Non-pigmented ciliary epithelial cell (primary cell): ENCODE measurements at regions not wholly inside any gene's neighbourhood (a gene's known extent, or its start where the extent isn't known, plus 50 kb on each side); places are given as distances from the start of the nearest gene placed in this dataset.

Experiments used
- DNase-seq: peaks from one replicate; pipeline ENCODE4 v3.0.0-alpha.2; 2010; ENCODE audit warnings: low read depth

DNA sequence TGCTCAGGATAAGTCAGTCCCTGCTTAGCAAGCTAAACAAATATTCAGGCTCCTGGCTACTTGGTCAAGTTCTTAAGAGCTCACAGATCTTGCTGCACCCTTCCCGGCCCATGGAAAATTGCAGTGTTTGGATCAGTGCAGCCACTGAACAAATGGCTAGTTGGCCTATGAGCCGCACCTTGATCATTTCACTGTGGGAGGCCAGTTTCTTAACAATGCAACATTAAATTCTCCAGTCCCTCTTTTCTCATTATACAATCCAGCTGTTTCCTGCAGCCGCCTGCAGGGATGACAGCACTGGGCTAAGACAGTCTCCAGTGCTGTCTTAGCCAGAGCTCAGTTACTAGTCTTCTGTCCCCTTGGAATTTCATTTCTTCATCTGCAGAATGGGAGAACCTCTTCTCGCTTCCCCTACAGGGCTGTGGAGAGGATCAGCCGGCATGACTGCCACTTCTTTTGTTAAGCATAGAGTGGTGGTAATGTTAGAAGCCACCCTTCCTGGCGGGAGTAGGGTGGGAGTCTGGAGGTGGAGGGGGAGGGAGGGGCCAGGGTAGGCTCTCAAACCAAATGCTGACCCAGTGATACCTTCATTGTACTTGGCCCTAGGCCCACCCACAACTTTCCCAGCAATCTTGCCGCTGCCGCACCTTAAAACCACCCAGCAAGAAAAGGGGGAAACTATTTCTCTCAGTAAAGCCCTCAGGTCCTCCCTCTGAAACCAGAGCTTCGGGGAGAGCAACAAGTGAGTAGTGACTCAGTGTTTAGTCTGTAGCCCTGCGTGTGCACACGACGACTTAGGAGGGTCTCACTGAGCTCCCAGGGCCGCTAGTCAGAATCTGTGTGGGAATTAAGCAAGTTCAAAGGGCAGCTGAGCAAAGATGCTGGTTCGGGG is 145.7 kb downstream of the NUAK1 start:
- DNase-seq, result no peak

DNA sequence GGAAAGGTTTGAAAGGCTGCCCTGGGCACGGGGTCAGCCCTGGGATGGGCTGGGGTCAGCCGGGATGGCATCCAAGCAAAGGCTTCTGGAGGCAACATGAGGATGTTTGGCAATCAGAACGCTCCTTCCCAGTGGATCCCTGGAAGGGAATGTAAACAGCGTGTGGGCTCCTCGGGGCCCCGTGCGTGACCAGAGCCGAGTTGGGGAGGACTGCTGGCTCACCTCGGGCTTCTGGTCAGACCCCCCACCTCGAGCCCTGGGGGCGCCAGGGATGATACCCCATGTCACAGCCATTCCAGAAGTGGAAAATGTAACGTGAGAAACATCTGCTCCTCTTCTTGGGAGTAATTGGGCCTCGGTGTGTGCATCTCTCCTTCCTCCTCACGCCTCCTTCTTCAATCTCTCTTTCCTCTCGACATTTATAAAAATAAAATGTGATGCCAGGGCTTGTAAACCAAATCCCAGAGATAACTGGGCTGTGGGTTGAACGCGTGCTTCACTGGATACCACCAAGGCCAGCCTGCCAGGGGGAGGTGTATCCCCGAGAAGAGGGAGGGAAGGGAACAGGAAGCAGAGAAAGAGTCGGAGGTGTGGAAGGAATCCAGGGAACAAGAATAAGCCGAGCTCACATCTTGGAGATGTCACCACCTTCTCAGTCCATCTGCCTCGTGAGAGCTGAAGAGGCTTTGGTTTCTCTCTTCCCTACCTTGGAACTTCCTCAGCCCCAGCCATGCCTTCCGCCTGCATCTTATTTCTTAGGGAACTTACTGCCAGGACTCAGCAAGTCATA is 144.8 kb downstream of the NUAK1 start:
- DNase-seq, result no peak

- no peak for DNase-seq
Observed at GRCh38 chr12:105995961-105996431, 142.8 kb downstream of the NUAK1 start.

- DNase-seq, result no peak
Observed at GRCh38 chr12:105998561-105998960, 140.2 kb downstream of the NUAK1 start.

GRCh38 chr12:106000382-106001104 is 138.2 kb downstream of the NUAK1 start:
- no peak for DNase-seq

GRCh38 chr12:106001105-106001836 is 137.5 kb downstream of the NUAK1 start:
- DNase-seq, result no peak

DNA sequence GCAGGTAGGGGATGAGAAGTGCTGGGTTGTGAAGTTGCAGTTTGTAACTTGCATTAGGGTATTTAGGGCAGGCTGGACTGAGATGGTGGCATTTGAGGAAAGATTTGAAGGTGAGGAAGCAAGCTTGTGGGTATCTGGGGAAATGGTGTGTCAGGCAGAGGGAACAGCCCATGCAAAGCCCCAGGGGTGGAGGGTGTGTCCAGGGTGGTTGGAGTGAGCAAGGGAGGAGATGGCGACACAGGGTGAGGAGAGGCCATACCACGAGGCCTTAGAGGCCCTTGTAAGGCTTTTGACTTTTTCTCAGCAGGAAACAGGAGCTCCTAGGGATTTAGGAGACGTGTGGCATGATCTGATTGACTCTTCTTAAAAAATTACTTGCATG is 136.9 kb downstream of the NUAK1 start:
- no peak for DNase-seq

GRCh38 chr12:106003297-106003696 is 135.5 kb downstream of the NUAK1 start:
- DNase-seq, result no peak

DNA sequence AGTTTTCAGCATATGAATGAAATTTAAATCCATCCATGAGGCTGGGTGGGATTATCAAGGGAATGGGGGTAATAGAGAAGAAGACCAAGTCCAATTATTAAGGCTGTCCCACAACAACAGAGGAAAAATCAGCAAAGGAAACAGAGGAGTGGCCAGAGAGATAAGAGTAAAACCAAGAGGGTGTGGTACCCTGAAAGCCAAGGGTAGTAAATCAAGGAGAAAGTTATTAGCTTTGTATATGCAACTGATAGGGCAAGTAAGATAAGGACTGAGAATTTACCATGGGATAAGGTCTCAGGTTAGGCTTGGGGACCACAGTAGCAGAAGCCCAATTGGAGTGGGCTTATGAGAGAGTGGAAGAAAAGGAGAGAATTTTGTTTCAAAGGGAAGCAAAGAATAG is 134.5 kb downstream of the NUAK1 start:
- DNase-seq, result no peak

DNA sequence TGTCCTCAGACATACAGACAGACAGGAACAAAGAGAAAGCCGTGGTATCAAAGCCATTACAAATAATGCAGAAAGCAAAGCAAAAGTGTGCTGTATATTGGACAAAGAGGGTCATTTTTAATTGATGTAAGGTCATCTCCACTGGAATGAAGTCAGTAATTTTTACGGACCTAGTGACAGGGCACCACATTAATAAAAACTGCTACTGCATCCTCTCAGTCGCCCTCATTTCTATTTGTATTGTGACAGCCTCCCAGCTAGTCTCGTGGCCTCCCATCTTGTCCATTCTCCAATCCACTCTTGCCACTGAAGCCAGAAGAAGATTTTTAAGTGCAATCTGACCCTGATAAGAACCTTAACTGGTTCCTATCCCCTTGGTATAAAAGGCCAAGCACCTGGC is 132.4 kb downstream of the NUAK1 start:
- DNase-seq, result no peak

DNA sequence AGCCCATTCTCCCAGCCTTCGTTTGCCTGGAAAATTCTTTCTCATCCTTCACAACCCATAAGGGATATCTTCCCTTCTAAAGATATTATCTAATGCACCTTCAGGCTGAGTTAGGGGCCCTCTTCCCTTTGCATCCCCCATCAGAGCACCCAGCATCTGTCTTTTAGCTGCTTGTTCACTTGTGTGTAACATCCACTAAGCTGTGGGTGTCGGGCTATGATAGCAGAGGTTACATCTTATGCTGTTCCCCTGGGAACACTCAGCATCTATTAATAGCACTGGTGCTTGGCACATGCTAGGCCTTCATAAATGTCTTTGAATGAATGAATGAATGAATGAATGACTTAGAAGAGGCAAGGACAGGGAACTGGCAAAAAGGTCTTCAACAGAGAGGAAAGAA is 131.8 kb downstream of the NUAK1 start:
- DNase-seq, result no peak

- DNase-seq, result no peak
Observed at GRCh38 chr12:106010741-106011140, 128.0 kb downstream of the NUAK1 start.
